GM12878 (cell line): ENCODE measurements at regions not wholly inside any gene's neighbourhood (a gene's known extent, or its start where the extent isn't known, plus 50 kb on each side); places are given as distances from the start of the nearest gene placed in this dataset.

Source experiments
- EZH2 ChIP-seq: IDR thresholded peaks from 2 replicates; pipeline ENCODE4 v1.6.1; 2012; ENCODE audit warnings: low read depth, mild to moderate bottlenecking, control low read depth, inconsistent platforms, low read length, borderline replicate concordance; ENCODE audit not compliant: control insufficient read depth
- IKZF1 ChIP-seq: fragments of 450-650 bp; conservative IDR thresholded peaks from 2 replicates; pipeline ENCODE4 v1.6.1; 2017; ENCODE audit warnings: antibody characterized with exemption, mild to moderate bottlenecking
- MEF2B ChIP-seq: fragments of 450-650 bp; IDR thresholded peaks from 2 replicates; pipeline ENCODE4 v1.6.1; 2018; ENCODE audit warnings: mild to moderate bottlenecking, moderate library complexity; ENCODE audit not compliant: partially characterized antibody, poor library complexity, severe bottlenecking
- NKRF ChIP-seq: fragments of 450-650 bp; conservative IDR thresholded peaks from 2 replicates; pipeline ENCODE4 v1.6.1; 2017; ENCODE audit warnings: mild to moderate bottlenecking, moderate library complexity
- STAT1 ChIP-seq: fragments of 450-650 bp; conservative IDR thresholded peaks from 2 replicates; pipeline ENCODE4 v1.6.1; 2014; ENCODE audit warnings: antibody characterized with exemption, mild to moderate bottlenecking
- WRNIP1 ChIP-seq: IDR thresholded peaks from 2 replicates; pipeline ENCODE4 v1.6.1; 2011; ENCODE audit warnings: low read depth, low read length, improper control_type of control experiment, borderline replicate concordance
- ZNF687 ChIP-seq: fragments of 450-650 bp; IDR thresholded peaks from 2 replicates; pipeline ENCODE4 v1.6.1; 2017; ENCODE audit warnings: mild to moderate bottlenecking, moderate library complexity
- TF ChIP-seq, protein P1 (sequence below): IDR thresholded peaks from 2 replicates; pipeline ENCODE4 v1.6.1; 2012; ENCODE audit warnings: low read depth, low read length, improper control_type of control experiment

- TF ChIP-seq ZNF687 (no peak), WRNIP1 (no peak), NKRF (no peak), IKZF1 (no peak), EZH2 (no peak), STAT1 (no peak), MEF2B (no peak)
- TF ChIP-seq, protein P1, sequence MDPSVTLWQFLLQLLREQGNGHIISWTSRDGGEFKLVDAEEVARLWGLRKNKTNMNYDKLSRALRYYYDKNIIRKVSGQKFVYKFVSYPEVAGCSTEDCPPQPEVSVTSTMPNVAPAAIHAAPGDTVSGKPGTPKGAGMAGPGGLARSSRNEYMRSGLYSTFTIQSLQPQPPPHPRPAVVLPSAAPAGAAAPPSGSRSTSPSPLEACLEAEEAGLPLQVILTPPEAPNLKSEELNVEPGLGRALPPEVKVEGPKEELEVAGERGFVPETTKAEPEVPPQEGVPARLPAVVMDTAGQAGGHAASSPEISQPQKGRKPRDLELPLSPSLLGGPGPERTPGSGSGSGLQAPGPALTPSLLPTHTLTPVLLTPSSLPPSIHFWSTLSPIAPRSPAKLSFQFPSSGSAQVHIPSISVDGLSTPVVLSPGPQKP, result no peak
Measured at GRCh38 chr5:61706751-61707150, 374.7 kb downstream of the ZSWIM6 start (continued).
